H9 (cell line): ENCODE measurements at regions not wholly inside any gene's neighbourhood (a gene's known extent, or its start where the extent isn't known, plus 50 kb on each side); places are given as distances from the start of the nearest gene placed in this dataset.

Experiments
- DNase-seq: peaks from one replicate; pipeline ENCODE4 v3.0.0-alpha.2; 2017
- H2AFZ ChIP-seq: one replicate; pipeline ENCODE4 v1.6.1; 2013; ENCODE audit warnings: mild to moderate bottlenecking, low read length, control low read depth, moderate library complexity
- H2AK5ac ChIP-seq: 2 replicates; pipeline ENCODE4 v1.6.1; 2013; ENCODE audit warnings: low read length, control low read depth, mixed read lengths; ENCODE audit not compliant: insufficient read length
- H2BK120ac ChIP-seq: one replicate; pipeline ENCODE4 v1.6.1; 2013; ENCODE audit warnings: low read depth, mild to moderate bottlenecking, low read length, control low read depth, inconsistent platforms; ENCODE audit not compliant: poor library complexity, severe bottlenecking
- H2BK12ac ChIP-seq: 2 replicates; pipeline ENCODE4 v1.6.1; 2013; ENCODE audit warnings: low read length, control low read depth, mixed read lengths, low read depth; ENCODE audit not compliant: insufficient read length
- H2BK15ac ChIP-seq: 2 replicates; pipeline ENCODE4 v1.6.1; 2013; ENCODE audit warnings: low read depth, low read length, control low read depth
- H2BK20ac ChIP-seq: one replicate; pipeline ENCODE4 v1.6.1; 2013; ENCODE audit warnings: low read depth, mild to moderate bottlenecking, low read length, control low read depth, inconsistent platforms; ENCODE audit not compliant: poor library complexity, severe bottlenecking
- H2BK5ac ChIP-seq: 2 replicates; pipeline ENCODE4 v1.6.1; 2013; ENCODE audit warnings: low read length, control low read depth, mixed read lengths; ENCODE audit not compliant: insufficient read length
- H3K14ac ChIP-seq: 2 replicates; pipeline ENCODE4 v1.6.1; 2013; ENCODE audit warnings: low read length, control low read depth; ENCODE audit not compliant: insufficient read depth
- H3K18ac ChIP-seq: 2 replicates; pipeline ENCODE4 v1.6.1; 2013; ENCODE audit warnings: low read depth, mild to moderate bottlenecking, mixed read lengths, low read length, control low read depth; ENCODE audit not compliant: insufficient read length
- H3K23ac ChIP-seq: 2 replicates; pipeline ENCODE4 v1.6.1; 2013; ENCODE audit warnings: low read length, control low read depth, mixed read lengths, low read depth; ENCODE audit not compliant: insufficient read length
- H3K23me2 ChIP-seq: 2 replicates; pipeline ENCODE4 v1.6.1; 2013; ENCODE audit warnings: low read depth, mild to moderate bottlenecking, mixed read lengths, low read length, control low read depth; ENCODE audit not compliant: insufficient read length, poor library complexity, severe bottlenecking
- H3K27ac ChIP-seq: 2 replicates; pipeline ENCODE4 v1.5.1; 2013; ENCODE audit warnings: low read length, control low read depth, mixed read lengths, low read depth; ENCODE audit not compliant: insufficient read length
- H3K27me3 ChIP-seq: 2 replicates; pipeline ENCODE4 v1.6.1; 2013; ENCODE audit warnings: low read length, control low read depth, inconsistent platforms; ENCODE audit not compliant: insufficient read depth
- H3K4ac ChIP-seq: 2 replicates; pipeline ENCODE4 v1.6.1; 2013; ENCODE audit warnings: low read depth, mild to moderate bottlenecking, control low read depth, inconsistent platforms, low read length, moderate library complexity
- H3K4me1 ChIP-seq: 2 replicates; pipeline ENCODE4 v1.6.1; 2013; ENCODE audit warnings: low read length, control low read depth, inconsistent platforms; ENCODE audit not compliant: insufficient read depth
- H3K4me2 ChIP-seq: 2 replicates; pipeline ENCODE4 v1.6.1; 2013; ENCODE audit warnings: low read length, control low read depth, mixed read lengths; ENCODE audit not compliant: insufficient read length, insufficient read depth
- H3K56ac ChIP-seq: 2 replicates; pipeline ENCODE4 v1.6.1; 2013; ENCODE audit warnings: low read depth, mild to moderate bottlenecking, mixed read lengths, low read length, control low read depth; ENCODE audit not compliant: insufficient read length
- H3K79me1 ChIP-seq: 2 replicates; pipeline ENCODE4 v1.6.1; 2013; ENCODE audit warnings: low read depth, mild to moderate bottlenecking, moderate library complexity, low read length, control low read depth, inconsistent platforms; ENCODE audit not compliant: insufficient read depth, poor library complexity, severe bottlenecking
- H3K79me2 ChIP-seq: 2 replicates; pipeline ENCODE4 v1.6.1; 2013; ENCODE audit warnings: low read length, control low read depth, inconsistent platforms; ENCODE audit not compliant: insufficient read depth
- H3K9ac ChIP-seq: 2 replicates; pipeline ENCODE4 v1.6.1; 2013; ENCODE audit warnings: low read length, control low read depth, mixed read lengths; ENCODE audit not compliant: insufficient read length; ENCODE audit errors: extremely low read depth
- H3K9me3 ChIP-seq: one replicate; pipeline ENCODE4 v1.6.1; 2013; ENCODE audit warnings: low read depth, low read length, inconsistent platforms; ENCODE audit not compliant: control insufficient read depth
- H3T11ph ChIP-seq: one replicate; pipeline ENCODE4 v1.6.1; 2013; ENCODE audit warnings: mild to moderate bottlenecking, low read length, control low read depth, inconsistent platforms
- H4K20me1 ChIP-seq: one replicate; pipeline ENCODE4 v1.6.1; 2013; ENCODE audit not compliant: control insufficient read depth, insufficient read length, insufficient read depth
- H4K5ac ChIP-seq: 2 replicates; pipeline ENCODE4 v1.6.1; 2013; ENCODE audit warnings: low read depth, mild to moderate bottlenecking, mixed read lengths, low read length, control low read depth; ENCODE audit not compliant: insufficient read length
- H4K8ac ChIP-seq: replicated peaks from 2 replicates; pipeline ENCODE4 v1.6.1; 2013; ENCODE audit warnings: low read length, control low read depth, mixed read lengths, low read depth; ENCODE audit not compliant: insufficient read length
- H4K91ac ChIP-seq: 2 replicates; pipeline ENCODE4 v1.6.1; 2013; ENCODE audit warnings: low read depth, mild to moderate bottlenecking, moderate library complexity, mixed read lengths, low read length, control low read depth; ENCODE audit not compliant: insufficient read length
- H3K27ac Mint-ChIP-seq, 3 experiments: 2 replicates in 2 of 3; 3 replicates in 1 of 3; pipeline ENCODE4 v1.8.0; 2020 to 2021; ENCODE audit warnings: mixed read lengths in 3 of 3, mild to moderate bottlenecking in 1 of 3, moderate library complexity in 1 of 3
- H3K27me3 Mint-ChIP-seq: 2 replicates; pipeline ENCODE4 v1.8.0; 2021; ENCODE audit warnings: low read depth, mild to moderate bottlenecking, moderate library complexity, mixed read lengths
- H3K36me3 Mint-ChIP-seq, 3 experiments: 2 replicates in 2 of 3; 3 replicates in 1 of 3; pipeline ENCODE4 v1.8.0; 2020 to 2021; ENCODE audit warnings: low read depth in 3 of 3, mixed read lengths in 3 of 3; ENCODE audit not compliant: insufficient read depth in 1 of 3
- H3K4me1 Mint-ChIP-seq, 2 experiments: 2 replicates each; pipeline ENCODE4 v1.8.0; 2020; ENCODE audit warnings: mixed read lengths in 2 of 2
- H3K4me3 Mint-ChIP-seq, 2 experiments: 2 replicates in 1 of 2; 3 replicates in 1 of 2; pipeline ENCODE4 v1.8.0; 2020 to 2021; ENCODE audit warnings: mild to moderate bottlenecking in 2 of 2, mixed read lengths in 2 of 2, moderate library complexity in 1 of 2
- H3K9me3 Mint-ChIP-seq, 2 experiments: 2 replicates in 1 of 2; 3 replicates in 1 of 2; pipeline ENCODE4 v1.8.0; 2020; ENCODE audit warnings: mild to moderate bottlenecking in 2 of 2, mixed read lengths in 2 of 2, moderate library complexity in 1 of 2
- CTCF ChIP-seq: fragments of 200-600 bp; sonication (generic); conservative IDR thresholded peaks from 3 replicates; pipeline ENCODE4 v1.8.0; 2021; ENCODE audit warnings: antibody characterized with exemption, mild to moderate bottlenecking
- WGBS: extraction: QIAGEN DNeasy Blood & Tissue Kit; methylation state at CpG from one replicate; pipeline ENCODE4 v1.1.7; 2013; ENCODE audit warnings: missing lambda C conversion rate, low lambda C conversion rate, mixed read lengths; ENCODE audit not compliant: insufficient read length; ENCODE audit errors: extremely low coverage; 5-methylcytosine and 5-hydroxymethylcytosine counted together

- no peaks in the 10 kb centered on the region for H3K79me2 ChIP-seq
- no peak overlapping the region for H3K23ac ChIP-seq
- H3K18ac ChIP-seq = no peak overlapping the region
- no peaks in the 10 kb centered on the region for H3K27me3 ChIP-seq
- no peak overlapping the region for H2BK5ac ChIP-seq
- H2BK15ac ChIP-seq = no peak overlapping the region
- H3K79me1 ChIP-seq = no peaks in the 10 kb centered on the region
- H3K14ac ChIP-seq = no peak overlapping the region
- no peak overlapping the region for H2BK20ac ChIP-seq
- H3K56ac ChIP-seq = no peak overlapping the region
- H4K5ac ChIP-seq = no peak overlapping the region
- H4K8ac ChIP-seq = no peak overlapping the region
- H3K4me2 ChIP-seq = no peak overlapping the region
- no peaks in the 10 kb centered on the region for H3K23me2 ChIP-seq
- TF ChIP-seq CTCF = no peak
- no peak overlapping the region for H4K91ac ChIP-seq
- H3K4me1 ChIP-seq = peaks cover 16% of the 10 kb centered on the region; the same call in 1 of the 2 replicates
- no peak overlapping the region for H3K4me3 Mint-ChIP-seq
- H4K20me1 ChIP-seq = no peaks in the 10 kb centered on the region
- H3K9me3 Mint-ChIP-seq = no peaks in the 10 kb centered on the region
- H3K9ac ChIP-seq = no peak overlapping the region
- H3K4me1 Mint-ChIP-seq = peaks cover 22 to 25% of the 10 kb centered on the region in 2 experiments
- no peak overlapping the region for H3K4ac ChIP-seq
- peaks cover 2% of the 10 kb centered on the region; the same call in 1 of the 2 replicates for H3K27me3 Mint-ChIP-seq
- no peak overlapping the region for H3K27ac ChIP-seq
- no peaks in the 10 kb centered on the region for H3K36me3 Mint-ChIP-seq
- no peak overlapping the region for H3T11ph ChIP-seq
- no peak overlapping the region for H2BK120ac ChIP-seq
- H2AK5ac ChIP-seq = no peak overlapping the region
- DNase-seq = no peak
- H2AFZ ChIP-seq = no peak overlapping the region
- H3K9me3 ChIP-seq = no peaks in the 10 kb centered on the region
- H3K27ac Mint-ChIP-seq = no peak overlapping the region
- WGBS = no CpG with 5 or more reads among the region's 3 CpGs
- H2BK12ac ChIP-seq = no peak overlapping the region
These were observed 176.5 kb downstream of the NUFIP1 start for GRCh38 chr13:44812818-44813217.
